KMS-11 (cell line): ENCODE measurements at regions not wholly inside any gene's neighbourhood (a gene's known extent, or its start where the extent isn't known, plus 50 kb on each side); places are given as distances from the start of the nearest gene placed in this dataset.

ENCODE experiments used
- H2AFZ ChIP-seq: fragments of 200-600 bp; sonication (generic); 2 replicates; pipeline ENCODE4 v1.6.1; 2016; ENCODE audit warnings: antibody characterized with exemption, mixed run types, low read depth
- H3K27ac ChIP-seq: fragments of 200-600 bp; sonication (generic); 2 replicates; pipeline ENCODE4 v1.6.1; 2016; ENCODE audit warnings: mild to moderate bottlenecking, mixed run types
- H3K27me3 ChIP-seq: fragments of 200-600 bp; sonication (generic); 2 replicates; pipeline ENCODE4 v1.6.1; 2017; ENCODE audit warnings: mild to moderate bottlenecking, low read depth, mixed run types, moderate library complexity; ENCODE audit not compliant: insufficient read depth
- H3K36me3 ChIP-seq: fragments of 200-600 bp; sonication (generic); 2 replicates; pipeline ENCODE4 v1.6.1; 2017; ENCODE audit warnings: mild to moderate bottlenecking, mixed run types; ENCODE audit not compliant: insufficient read depth
- H3K4me1 ChIP-seq: fragments of 200-600 bp; sonication (generic); 2 replicates; pipeline ENCODE4 v1.6.1; 2016; ENCODE audit warnings: mild to moderate bottlenecking, low read depth, mixed run types; ENCODE audit not compliant: poor library complexity, severe bottlenecking
- H3K4me2 ChIP-seq: fragments of 200-600 bp; sonication (generic); 2 replicates; pipeline ENCODE4 v1.7.0; 2016; ENCODE audit warnings: mild to moderate bottlenecking, mixed run types
- H3K4me3 ChIP-seq: fragments of 200-600 bp; sonication (generic); IDR thresholded peaks from 2 replicates; pipeline ENCODE4 v1.6.1; 2017; ENCODE audit warnings: low read depth, low read length, mixed read lengths; ENCODE audit not compliant: insufficient read depth
- H3K79me2 ChIP-seq: fragments of 200-600 bp; sonication (generic); 2 replicates; pipeline ENCODE4 v1.6.1; 2016; ENCODE audit warnings: low read depth, mixed run types; ENCODE audit not compliant: insufficient read depth
- H3K9ac ChIP-seq: fragments of 200-600 bp; sonication (generic); 2 replicates; pipeline ENCODE4 v1.6.1; 2016; ENCODE audit warnings: mild to moderate bottlenecking, mixed run types
- H4K20me1 ChIP-seq: fragments of 200-600 bp; sonication (generic); 2 replicates; pipeline ENCODE4 v1.6.1; 2016; ENCODE audit warnings: mild to moderate bottlenecking, mixed run types; ENCODE audit not compliant: insufficient read depth
- TF ChIP-seq, protein P1 (sequence below): fragments of 200-600 bp; sonication (generic); conservative IDR thresholded peaks from 2 replicates; pipeline ENCODE4 v1.6.1; 2017; ENCODE audit warnings: low read depth, mild to moderate bottlenecking, antibody characterized with exemption, low read length, moderate library complexity, mixed read lengths

DNA sequence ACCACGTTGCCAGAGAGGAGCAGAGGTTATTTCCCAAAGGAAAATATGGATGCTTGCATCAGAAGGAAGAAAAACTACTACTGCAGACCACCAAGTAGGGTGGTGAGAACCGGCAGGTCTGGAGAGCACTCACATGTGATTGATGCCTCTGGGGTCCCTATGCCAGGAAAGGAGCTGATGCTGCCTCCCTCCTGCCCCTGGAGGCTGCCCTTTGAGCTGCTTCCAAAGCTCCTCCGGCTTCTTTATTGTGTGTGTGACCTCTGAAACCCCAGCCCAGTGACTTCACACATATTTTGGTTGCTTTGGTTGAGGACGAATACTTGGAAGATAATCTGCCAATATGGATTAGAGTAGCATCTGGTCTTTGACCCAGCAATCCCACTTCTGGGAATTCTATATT is 133.4 kb downstream of the AACS start:
- Histone ChIP-seq H3K36me3 (no peaks in the 10 kb centered on the region), H3K27ac (no peak overlapping the region), H3K4me2 (no peak overlapping the region), H3K27me3 (no peaks in the 10 kb centered on the region), H3K4me1 (no peaks in the 10 kb centered on the region), H3K9ac (no peak overlapping the region), H3K4me3 (no peak overlapping the region), H2AFZ (no peak overlapping the region), H3K79me2 (no peaks in the 10 kb centered on the region), H4K20me1 (no peaks in the 10 kb centered on the region)
- TF ChIP-seq, protein P1, sequence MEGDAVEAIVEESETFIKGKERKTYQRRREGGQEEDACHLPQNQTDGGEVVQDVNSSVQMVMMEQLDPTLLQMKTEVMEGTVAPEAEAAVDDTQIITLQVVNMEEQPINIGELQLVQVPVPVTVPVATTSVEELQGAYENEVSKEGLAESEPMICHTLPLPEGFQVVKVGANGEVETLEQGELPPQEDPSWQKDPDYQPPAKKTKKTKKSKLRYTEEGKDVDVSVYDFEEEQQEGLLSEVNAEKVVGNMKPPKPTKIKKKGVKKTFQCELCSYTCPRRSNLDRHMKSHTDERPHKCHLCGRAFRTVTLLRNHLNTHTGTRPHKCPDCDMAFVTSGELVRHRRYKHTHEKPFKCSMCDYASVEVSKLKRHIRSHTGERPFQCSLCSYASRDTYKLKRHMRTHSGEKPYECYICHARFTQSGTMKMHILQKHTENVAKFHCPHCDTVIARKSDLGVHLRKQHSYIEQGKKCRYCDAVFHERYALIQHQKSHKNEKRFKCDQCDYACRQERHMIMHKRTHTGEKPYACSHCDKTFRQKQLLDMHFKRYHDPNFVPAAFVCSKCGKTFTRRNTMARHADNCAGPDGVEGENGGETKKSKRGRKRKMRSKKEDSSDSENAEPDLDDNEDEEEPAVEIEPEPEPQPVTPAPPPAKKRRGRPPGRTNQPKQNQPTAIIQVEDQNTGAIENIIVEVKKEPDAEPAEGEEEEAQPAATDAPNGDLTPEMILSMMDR = no peak

DNA sequence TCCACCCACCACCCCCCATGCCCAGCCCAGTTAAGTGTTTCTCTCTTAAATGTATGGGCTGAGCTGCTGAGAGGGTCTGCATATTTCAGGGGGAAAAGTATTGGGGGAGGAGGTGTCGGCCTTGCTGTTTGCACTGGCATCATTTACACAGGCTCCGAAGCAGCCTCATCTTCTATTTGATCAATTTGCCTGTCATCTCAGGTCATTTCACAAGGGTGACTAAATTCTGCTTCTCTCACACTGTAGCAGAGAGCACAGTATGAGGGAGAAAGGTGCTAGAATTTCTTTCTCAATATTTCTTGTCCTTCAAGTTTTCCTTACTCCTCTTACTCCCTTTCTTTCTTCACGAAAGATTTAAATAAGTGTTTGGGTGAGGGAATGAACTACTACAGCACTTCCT is 135.9 kb downstream of the AACS start:
- Histone ChIP-seq H4K20me1 (no peaks in the 10 kb centered on the region), H3K4me3 (no peak overlapping the region), H3K4me2 (no peak overlapping the region), H3K79me2 (no peaks in the 10 kb centered on the region), H3K36me3 (no peaks in the 10 kb centered on the region), H3K27me3 (no peaks in the 10 kb centered on the region), H3K27ac (no peak overlapping the region), H3K9ac (no peak overlapping the region), H3K4me1 (no peaks in the 10 kb centered on the region), H2AFZ (no peak overlapping the region)
- TF ChIP-seq, protein P1 = no peak

DNA sequence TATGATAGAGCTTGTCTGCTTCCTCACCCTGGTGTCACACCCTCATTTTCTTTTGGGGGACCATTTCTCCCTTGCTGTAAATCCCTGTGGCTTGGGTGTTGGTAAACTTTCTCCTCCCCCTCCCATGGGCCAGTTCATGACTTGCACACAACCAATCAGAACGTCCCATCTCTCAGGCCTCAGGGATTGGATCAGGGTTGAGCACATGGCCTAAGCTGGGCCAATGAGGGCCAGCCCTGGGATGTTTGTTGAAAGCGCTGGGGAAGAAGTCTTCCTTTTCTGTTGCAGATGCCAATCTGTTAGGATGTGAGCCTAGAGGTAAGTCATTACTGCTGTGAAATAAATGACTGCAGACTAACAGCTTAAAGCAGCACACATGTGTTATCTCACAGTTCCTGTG is 136.7 kb downstream of the AACS start:
- H3K4me1 ChIP-seq = no peaks in the 10 kb centered on the region
- no peak overlapping the region for H3K9ac ChIP-seq
- no peaks in the 10 kb centered on the region for H3K79me2 ChIP-seq
- no peak overlapping the region for H3K4me3 ChIP-seq
- no peak overlapping the region for H3K4me2 ChIP-seq
- H3K27me3 ChIP-seq = no peaks in the 10 kb centered on the region
- no peaks in the 10 kb centered on the region for H4K20me1 ChIP-seq
- TF ChIP-seq, protein P1 = no peak
- H3K36me3 ChIP-seq = no peaks in the 10 kb centered on the region
- H3K27ac ChIP-seq = no peak overlapping the region
- no peak overlapping the region for H2AFZ ChIP-seq

DNA sequence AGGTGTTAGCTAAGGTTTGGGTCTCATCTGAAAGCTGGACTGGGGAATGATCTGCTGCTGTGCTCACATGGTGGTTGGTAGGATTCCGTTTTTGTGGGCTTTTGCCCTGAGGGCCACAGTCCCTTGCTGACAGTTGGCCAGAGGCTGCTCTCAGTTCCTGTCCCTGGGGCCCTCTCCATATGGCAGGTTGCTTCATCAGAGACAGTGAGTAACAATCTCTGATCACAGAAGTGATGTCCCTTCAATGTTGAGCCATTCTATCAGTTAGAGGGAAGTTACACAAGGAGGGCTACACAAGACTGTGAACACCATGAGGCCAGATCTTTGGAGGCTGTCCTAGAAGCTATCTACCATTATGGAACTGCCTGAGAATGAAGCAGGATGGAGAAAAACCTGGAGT is 137.2 kb downstream of the AACS start:
- H3K79me2 ChIP-seq = no peaks in the 10 kb centered on the region
- no peak overlapping the region for H3K27ac ChIP-seq

More for the DNA sequence above, 137.2 kb downstream of the AACS start:
- no peaks in the 10 kb centered on the region for H4K20me1 ChIP-seq
- H3K27me3 ChIP-seq = no peaks in the 10 kb centered on the region
- H3K4me3 ChIP-seq = no peak overlapping the region
- TF ChIP-seq, protein P1 = no peak
- no peaks in the 10 kb centered on the region for H3K4me1 ChIP-seq
- H3K4me2 ChIP-seq = no peak overlapping the region
- no peak overlapping the region for H2AFZ ChIP-seq
- H3K36me3 ChIP-seq = no peaks in the 10 kb centered on the region
- H3K9ac ChIP-seq = no peak overlapping the region
